Trophoblast cell (in vitro differentiated cells and primary cell): ENCODE measurements at regions not wholly inside any gene's neighbourhood (a gene's known extent, or its start where the extent isn't known, plus 50 kb on each side); places are given as distances from the start of the nearest gene placed in this dataset.
"Not testable (repeated sequence)": the region's sequence is repeated elsewhere in the genome, so short reads cannot be mapped to it uniquely, and the experiment has no call there.

Experiments used
- DNase-seq, 2 donors: peaks; one replicate each; pipeline ENCODE4 v3.0.0-alpha.2; 2016
- H2AFZ ChIP-seq: 2 replicates; pipeline ENCODE4 v1.6.1; 2013; ENCODE audit warnings: low read length, moderate library complexity, mild to moderate bottlenecking; ENCODE audit not compliant: insufficient read depth, poor library complexity
- H2AK5ac ChIP-seq: 2 replicates; pipeline ENCODE4 v1.6.1; 2013; ENCODE audit warnings: mild to moderate bottlenecking, low read length
- H2BK120ac ChIP-seq: 2 replicates; pipeline ENCODE4 v1.6.1; 2013; ENCODE audit warnings: low read length, mild to moderate bottlenecking, moderate library complexity; ENCODE audit not compliant: insufficient read depth, poor library complexity
- H2BK12ac ChIP-seq: 2 replicates; pipeline ENCODE4 v1.6.1; 2013; ENCODE audit warnings: mild to moderate bottlenecking, low read length, moderate library complexity
- H2BK5ac ChIP-seq: 2 replicates; pipeline ENCODE4 v1.6.1; 2013; ENCODE audit warnings: low read length, low read depth, moderate library complexity, mild to moderate bottlenecking; ENCODE audit not compliant: poor library complexity
- H3K14ac ChIP-seq: 2 replicates; pipeline ENCODE4 v1.6.1; 2013; ENCODE audit warnings: mild to moderate bottlenecking, low read length
- H3K18ac ChIP-seq: 2 replicates; pipeline ENCODE4 v1.6.1; 2013; ENCODE audit warnings: mild to moderate bottlenecking, low read length
- H3K23ac ChIP-seq: 2 replicates; pipeline ENCODE4 v1.6.1; 2013; ENCODE audit warnings: low read length
- H3K27ac ChIP-seq: 2 replicates; pipeline ENCODE4 v1.5.1; 2013; ENCODE audit warnings: low read depth, mild to moderate bottlenecking, inconsistent platforms, low read length, moderate library complexity
- H3K27me3 ChIP-seq: 2 replicates; pipeline ENCODE4 v1.6.1; 2013; ENCODE audit warnings: inconsistent platforms, mild to moderate bottlenecking, low read length, moderate library complexity; ENCODE audit not compliant: insufficient read depth
- H3K36me3 ChIP-seq, 2 experiments: 1 replicate in 1 of 2; 2 replicates in 1 of 2; pipeline ENCODE4 v1.6.1; 2013; ENCODE audit warnings: low read length in 2 of 2, mild to moderate bottlenecking in 2 of 2, moderate library complexity in 1 of 2; ENCODE audit not compliant: insufficient read depth in 2 of 2, control insufficient read depth in 1 of 2
- H3K4ac ChIP-seq: 2 replicates; pipeline ENCODE4 v1.6.1; 2013; ENCODE audit warnings: low read depth, mild to moderate bottlenecking, low read length, moderate library complexity
- H3K4me1 ChIP-seq, 2 experiments: 1 replicate in 1 of 2; 2 replicates in 1 of 2; pipeline ENCODE4 v1.6.1; 2013; ENCODE audit warnings: low read length in 2 of 2, mild to moderate bottlenecking in 2 of 2, moderate library complexity in 1 of 2; ENCODE audit not compliant: insufficient read depth in 2 of 2, control insufficient read depth in 1 of 2
- H3K4me2 ChIP-seq: 2 replicates; pipeline ENCODE4 v1.6.1; 2013; ENCODE audit warnings: inconsistent platforms, mild to moderate bottlenecking, low read length, moderate library complexity
- H3K4me3 ChIP-seq: 2 replicates; pipeline ENCODE4 v1.5.1; 2013; ENCODE audit warnings: mild to moderate bottlenecking, low read depth, low read length, inconsistent platforms
- H3K79me1 ChIP-seq: one replicate; pipeline ENCODE4 v1.6.1; 2013; ENCODE audit warnings: low read length
- H3K79me2 ChIP-seq: 2 replicates; pipeline ENCODE4 v1.6.1; 2013; ENCODE audit warnings: low read length, mild to moderate bottlenecking; ENCODE audit not compliant: control insufficient read depth, insufficient read depth, poor library complexity
- H3K9ac ChIP-seq: 2 replicates; pipeline ENCODE4 v1.6.1; 2013; ENCODE audit warnings: mild to moderate bottlenecking, low read length
- H3K9me3 ChIP-seq: 2 replicates; pipeline ENCODE4 v1.6.1; 2013; ENCODE audit warnings: low read depth, mild to moderate bottlenecking, control low read depth, inconsistent platforms, low read length; ENCODE audit not compliant: insufficient read depth
- H4K12ac ChIP-seq: 2 replicates; pipeline ENCODE4 v1.6.1; 2013; ENCODE audit warnings: low read depth, mild to moderate bottlenecking, low read length, moderate library complexity
- H4K8ac ChIP-seq: 2 replicates; pipeline ENCODE4 v1.6.1; 2013; ENCODE audit warnings: low read depth, mild to moderate bottlenecking, low read length, moderate library complexity
- H4K91ac ChIP-seq: one replicate; pipeline ENCODE4 v1.6.1; 2013; ENCODE audit warnings: low read depth, mild to moderate bottlenecking, low read length, moderate library complexity
- WGBS: extraction: QIAGEN DNeasy Blood & Tissue Kit; methylation state at CpG from one replicate; pipeline ENCODE4 v1.1.7; 2013; ENCODE audit warnings: missing lambda C conversion rate; ENCODE audit not compliant: insufficient read length, insufficient coverage; ENCODE audit errors: extremely low coverage; 5-methylcytosine and 5-hydroxymethylcytosine counted together

DNA sequence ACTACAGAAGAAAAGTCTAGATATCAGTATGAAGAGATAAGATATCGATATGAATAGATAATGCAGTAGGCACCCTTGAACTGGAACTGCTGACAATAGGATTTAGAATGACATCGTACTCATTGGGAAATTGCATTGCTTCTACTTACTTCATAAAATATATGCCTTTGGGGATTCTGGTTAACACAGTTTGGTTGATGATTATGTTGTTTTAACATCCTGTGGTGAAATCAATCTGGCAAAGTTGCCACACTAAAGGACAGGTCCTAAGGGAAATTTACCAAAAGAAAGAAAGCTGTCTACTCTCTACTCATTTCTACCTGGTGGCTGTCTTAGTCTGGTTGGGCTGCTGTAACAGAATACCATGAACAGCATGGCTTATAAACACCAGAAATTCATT lies 417.4 kb upstream of the DPH6 start:
- Histone ChIP-seq H3K9ac (no peak overlapping the region), H3K4me1 (no peaks in the 10 kb centered on the region), H3K4ac (no peak overlapping the region), H3K14ac (no peak overlapping the region), H3K79me1 (no peaks in the 10 kb centered on the region), H4K8ac (no peak overlapping the region), H2AFZ (no peak overlapping the region), H3K4me2 (no peak overlapping the region), H3K23ac (no peak overlapping the region), H2BK120ac (no peak overlapping the region), H3K27me3 (no peaks in the 10 kb centered on the region), H2AK5ac (no peak overlapping the region), H3K79me2 (no peaks in the 10 kb centered on the region), H3K9me3 (no peaks in the 10 kb centered on the region), H3K27ac (no peak overlapping the region), H3K18ac (no peak overlapping the region), H4K91ac (no peak overlapping the region), H3K36me3 (no peaks in the 10 kb centered on the region), H4K12ac (no peak overlapping the region), H3K4me3 (no peak overlapping the region), H2BK12ac (no peak overlapping the region), H2BK5ac (no peak overlapping the region)
- no peak for DNase-seq
- whole genome bisulfite sequencing: no CpG with 5 or more reads among the region's 2 CpGs

DNA sequence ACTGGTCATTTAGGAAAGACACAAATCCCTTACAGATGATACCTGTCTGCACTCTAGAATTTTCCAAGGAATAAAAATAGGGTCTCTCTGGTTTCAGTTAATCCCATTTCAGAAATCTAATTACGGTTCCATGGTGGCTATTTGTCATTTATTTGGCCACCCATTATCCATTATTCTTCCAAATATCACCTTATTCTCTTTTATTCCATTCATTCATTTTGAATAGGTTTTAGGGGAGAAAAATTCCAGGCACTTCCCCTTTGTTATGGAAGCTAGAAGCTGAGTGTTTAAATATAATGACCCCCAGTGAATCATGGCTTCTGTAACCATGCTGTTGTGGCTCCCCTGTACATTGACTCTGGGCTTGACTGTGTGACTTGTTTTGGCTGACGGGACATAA lies 420.8 kb upstream of the DPH6 start:
- no peak for DNase-seq
- Histone ChIP-seq H3K4me3 (no peak overlapping the region), H2BK120ac (no peak overlapping the region), H3K9me3 (no peaks in the 10 kb centered on the region), H3K4ac (no peak overlapping the region), H3K23ac (no peak overlapping the region), H3K27ac (no peak overlapping the region), H3K79me1 (no peaks in the 10 kb centered on the region), H3K27me3 (no peaks in the 10 kb centered on the region), H3K18ac (no peak overlapping the region), H3K79me2 (no peaks in the 10 kb centered on the region), H3K9ac (no peak overlapping the region), H2BK5ac (no peak overlapping the region), H2AFZ (no peak overlapping the region), H2BK12ac (no peak overlapping the region), H3K4me1 (no peaks in the 10 kb centered on the region), H3K14ac (no peak overlapping the region), H3K4me2 (no peak overlapping the region), H2AK5ac (no peak overlapping the region), H4K12ac (no peak overlapping the region), H3K36me3 (no peaks in the 10 kb centered on the region), H4K8ac (no peak overlapping the region), H4K91ac (no peak overlapping the region)
- no CpG with 5 or more reads among the region's 2 CpGs for WGBS

GRCh38 chr15:35967968-35968367 lies 422.0 kb upstream of the DPH6 start:
- H4K12ac ChIP-seq, H3K4me1 ChIP-seq, H3K14ac ChIP-seq, H3K9ac ChIP-seq, H3K18ac ChIP-seq, H3K27me3 ChIP-seq, H3K4ac ChIP-seq, H3K79me2 ChIP-seq, H2BK12ac ChIP-seq, H4K8ac ChIP-seq, H3K4me2 ChIP-seq, DNase-seq, H3K23ac ChIP-seq, H4K91ac ChIP-seq, H3K36me3 ChIP-seq, H3K9me3 ChIP-seq, H2BK5ac ChIP-seq, H3K79me1 ChIP-seq, H2AFZ ChIP-seq, H3K27ac ChIP-seq, H2AK5ac ChIP-seq, H2BK120ac ChIP-seq, H3K4me3 ChIP-seq: not testable (repeated sequence)
- WGBS: no CpG with 5 or more reads among the region's 17 CpGs

GRCh38 chr15:35973029-35973428 lies 427.1 kb upstream of the DPH6 start:
- Histone ChIP-seq H2AFZ (no peak overlapping the region), H3K4me1 (no peaks in the 10 kb centered on the region), H3K14ac (no peak overlapping the region), H3K4ac (no peak overlapping the region), H3K4me3 (no peak overlapping the region), H2BK12ac (no peak overlapping the region), H4K12ac (no peak overlapping the region), H2BK120ac (no peak overlapping the region), H3K27me3 (no peaks in the 10 kb centered on the region), H3K36me3 (no peaks in the 10 kb centered on the region), H4K91ac (no peak overlapping the region), H3K18ac (no peak overlapping the region), H3K27ac (no peak overlapping the region), H2AK5ac (no peak overlapping the region), H3K4me2 (no peak overlapping the region), H3K9ac (no peak overlapping the region), H3K9me3 (no peaks in the 10 kb centered on the region), H4K8ac (no peak overlapping the region), H3K79me2 (no peaks in the 10 kb centered on the region), H2BK5ac (no peak overlapping the region), H3K23ac (no peak overlapping the region), H3K79me1 (no peaks in the 10 kb centered on the region)
- WGBS: no CpG with 5 or more reads among the region's 1 CpG
- no peak for DNase-seq
